GM18870 (cell line): ENCODE measurements at regions not wholly inside any gene's neighbourhood (a gene's known extent, or its start where the extent isn't known, plus 50 kb on each side); places are given as distances from the start of the nearest gene placed in this dataset.

ENCODE experiments used
- ATAC-seq: cut with Tn5 transposase; IDR thresholded peaks from one replicate; pipeline ENCODE4 v1.9.1; 2021; ENCODE audit warnings: moderate library complexity; ENCODE audit not compliant: unreplicated experiment

GRCh38 chr4:110953191-110953590, 330.3 kb upstream of the PITX2 start:
- ATAC-seq: no peak

GRCh38 chr4:110953898-110954297, 331.0 kb upstream of the PITX2 start:
- no peak for ATAC-seq

- no peak for ATAC-seq
These were observed 332.9 kb upstream of the PITX2 start for GRCh38 chr4:110955748-110956147.

- no peak for ATAC-seq
These were observed 336.3 kb upstream of the PITX2 start for GRCh38 chr4:110959041-110959643.

- no peak for ATAC-seq
These were observed 338.2 kb upstream of the PITX2 start for GRCh38 chr4:110961066-110961465.

- ATAC-seq: no peak
These were observed 339.7 kb upstream of the PITX2 start for GRCh38 chr4:110962616-110963015.

- ATAC-seq: no peak
These were observed 340.9 kb upstream of the PITX2 start for GRCh38 chr4:110963662-110964280.

GRCh38 chr4:110967936-110968335, 345.1 kb upstream of the PITX2 start:
- no peak for ATAC-seq

GRCh38 chr4:110970642-110971041, 347.8 kb upstream of the PITX2 start:
- ATAC-seq: peak; percentile 75

- ATAC-seq: no peak
These were observed 352.5 kb upstream of the PITX2 start for GRCh38 chr4:110975338-110975737.

- no peak for ATAC-seq
These were observed 354.7 kb upstream of the PITX2 start for GRCh38 chr4:110977554-110977953.

- no peak for ATAC-seq
These were observed 355.9 kb upstream of the PITX2 start for GRCh38 chr4:110978761-110979160.

GRCh38 chr4:110982486-110982885, 359.6 kb upstream of the PITX2 start:
- ATAC-seq: no peak

- ATAC-seq: no peak
These were observed 365.8 kb upstream of the PITX2 start for GRCh38 chr4:110988722-110989121.

GRCh38 chr4:110989125-110989524, 366.2 kb upstream of the PITX2 start:
- ATAC-seq: no peak

GRCh38 chr4:110994781-110995180, 371.9 kb upstream of the PITX2 start:
- ATAC-seq: no peak

- no peak for ATAC-seq
These were observed 375.4 kb upstream of the PITX2 start for GRCh38 chr4:110998320-110998719.

- ATAC-seq: no peak
These were observed 388.6 kb upstream of the PITX2 start for GRCh38 chr4:111011458-111011857.

GRCh38 chr4:111013846-111014245, 391.0 kb upstream of the PITX2 start:
- ATAC-seq: no peak

GRCh38 chr4:111014537-111014936, 391.7 kb upstream of the PITX2 start:
- no peak for ATAC-seq

- no peak for ATAC-seq
These were observed 393.5 kb upstream of the PITX2 start for GRCh38 chr4:111016416-111016815.

- ATAC-seq: no peak
These were observed 395.3 kb upstream of the PITX2 start for GRCh38 chr4:111018216-111018615.

GRCh38 chr4:111020476-111020875, 397.6 kb upstream of the PITX2 start:
- ATAC-seq: no peak
